DMS 273 treated with DMSO at 0.1 percent for 48 hours (cell line): ENCODE measurements at regions not wholly inside any gene's neighbourhood (a gene's known extent, or its start where the extent isn't known, plus 50 kb on each side); places are given as distances from the start of the nearest gene placed in this dataset.
"Not testable (repeated sequence)": the region's sequence is repeated elsewhere in the genome, so short reads cannot be mapped to it uniquely, and the experiment has no call there.

ENCODE experiments used
- DNase-seq: peaks from one replicate; lab custom pipeline; 2025; lab: John Stamatoyannopoulos, UW

GRCh38 chr10:42367532-42368230 lies 270.7 kb downstream of the ZNF33B start:
- peak; percentile 82 for DNase-seq

DNA sequence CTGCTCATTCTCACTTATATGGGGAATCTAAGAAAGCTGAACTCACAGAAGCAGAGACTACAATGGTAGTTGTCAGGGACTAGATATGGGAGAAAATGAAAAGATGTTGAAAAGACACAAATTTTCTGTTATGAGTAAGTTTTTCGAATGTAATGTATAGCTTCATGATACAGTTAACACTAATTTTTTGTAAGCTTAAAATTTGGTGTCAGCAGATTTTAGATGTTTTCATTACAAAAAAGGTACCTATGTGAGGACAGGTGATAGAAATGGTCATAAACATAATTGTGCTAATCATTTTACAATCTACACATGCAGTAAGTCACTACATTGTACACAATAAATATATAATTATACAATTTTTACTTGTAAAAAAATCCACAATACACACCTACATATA lies 286.6 kb downstream of the ZNF33B start:
- no peak for DNase-seq

DNA sequence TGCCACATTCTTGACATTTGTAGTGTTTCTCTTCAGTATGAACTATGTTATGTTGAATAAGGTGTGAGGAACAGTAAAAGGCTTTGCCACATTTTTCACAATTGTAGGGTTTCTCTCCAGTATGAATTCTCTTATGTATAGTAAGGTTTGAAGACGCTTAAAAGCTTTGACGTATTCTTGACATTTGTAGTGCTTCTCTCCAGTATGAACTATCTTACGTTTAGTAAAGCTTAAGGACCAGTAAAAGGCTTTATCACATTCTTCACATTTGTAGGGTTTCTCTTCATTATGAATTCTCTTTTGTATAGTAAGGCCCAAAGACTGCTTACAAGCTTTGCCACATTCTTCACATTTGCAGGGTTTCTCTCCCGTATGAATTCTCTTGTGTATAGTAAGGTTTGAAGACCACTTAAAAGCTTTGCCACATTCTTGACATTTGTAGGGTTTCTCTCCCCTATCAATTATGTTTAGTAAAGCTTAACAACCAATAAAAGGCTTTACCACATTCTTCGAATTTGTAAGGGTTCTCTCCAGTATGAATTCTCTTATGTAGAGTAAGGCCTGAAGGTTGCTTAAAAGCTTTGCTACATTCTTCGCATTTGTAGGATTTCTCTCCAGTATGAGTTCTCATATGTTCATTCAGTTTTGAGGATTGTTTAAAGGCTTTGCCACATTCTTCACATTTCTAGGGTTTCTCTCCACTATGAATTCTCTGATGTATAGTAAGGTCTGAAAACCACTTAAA lies 301.6 kb downstream of the ZNF33B start:
- not testable (repeated sequence) for DNase-seq

DNA sequence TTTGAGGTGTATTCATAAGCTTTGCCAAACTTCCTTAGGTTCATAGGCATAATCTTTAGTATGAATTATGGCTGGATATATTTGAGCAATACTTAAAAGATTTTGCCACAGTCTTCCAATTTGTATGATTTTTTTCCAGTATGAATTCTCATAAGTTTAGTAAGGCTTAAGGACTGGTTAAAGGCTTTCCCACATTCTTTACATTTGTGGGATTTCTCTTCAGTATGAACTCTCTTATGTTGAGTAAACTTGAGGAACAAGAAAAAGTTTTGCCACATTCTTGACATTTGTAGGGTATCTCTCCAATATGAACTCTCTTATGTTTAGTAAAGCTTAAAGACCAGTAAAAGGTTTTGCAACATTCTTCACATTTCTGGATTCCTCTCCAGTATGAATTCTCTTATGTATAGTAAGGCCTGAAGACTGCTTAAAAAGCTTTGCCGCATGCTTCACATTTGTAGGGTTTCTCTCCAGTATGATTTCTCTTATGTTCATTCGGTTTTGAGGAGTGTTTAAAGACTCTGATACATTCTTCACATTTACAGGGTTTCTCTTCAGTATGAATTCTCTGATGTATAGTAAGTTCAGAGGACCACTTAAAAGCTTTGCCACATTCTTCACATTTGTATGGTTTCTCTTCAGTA lies 302.6 kb downstream of the ZNF33B start:
- not testable (repeated sequence) for DNase-seq

DNA sequence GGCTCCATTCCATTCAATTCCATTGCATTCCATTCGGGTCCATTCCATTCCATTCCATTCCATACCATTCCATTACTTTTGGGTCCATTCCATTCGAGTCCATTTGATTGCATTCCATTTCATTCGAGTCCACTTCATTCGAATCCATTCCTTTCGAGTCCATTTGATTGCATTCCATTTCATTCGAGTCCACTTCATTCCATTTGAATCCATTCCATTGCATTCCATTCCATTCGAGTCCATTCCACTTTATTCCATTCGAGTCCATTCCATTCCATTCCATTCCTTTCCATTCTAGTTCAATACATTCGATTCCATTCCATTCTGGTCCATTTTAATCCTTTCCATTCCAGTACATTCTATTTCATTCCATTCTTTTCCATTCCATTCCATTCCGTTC lies 334.0 kb downstream of the ZNF33B start:
- no peak for DNase-seq

DNA sequence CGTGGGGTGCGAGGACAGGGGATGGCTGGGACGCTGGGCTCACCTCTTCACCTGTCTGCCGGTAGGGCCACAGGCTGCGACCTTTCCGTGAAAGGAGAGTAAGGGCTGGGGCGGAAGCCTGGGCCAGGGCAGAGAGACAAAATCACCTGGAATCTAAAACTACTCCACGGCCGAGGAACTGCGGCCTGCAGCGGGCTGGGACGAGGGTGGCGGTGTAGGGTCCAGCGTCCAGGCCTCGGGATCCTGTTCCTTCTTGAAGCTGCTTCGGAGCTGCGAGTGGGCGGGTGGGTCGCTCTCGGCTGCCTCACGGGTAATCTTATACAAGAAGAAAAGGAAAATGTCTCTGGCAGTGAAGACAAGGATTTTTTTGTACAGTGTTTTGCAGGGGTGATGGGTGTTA lies 356.5 kb downstream of the ZNF33B start:
- not testable (repeated sequence) for DNase-seq

DNA sequence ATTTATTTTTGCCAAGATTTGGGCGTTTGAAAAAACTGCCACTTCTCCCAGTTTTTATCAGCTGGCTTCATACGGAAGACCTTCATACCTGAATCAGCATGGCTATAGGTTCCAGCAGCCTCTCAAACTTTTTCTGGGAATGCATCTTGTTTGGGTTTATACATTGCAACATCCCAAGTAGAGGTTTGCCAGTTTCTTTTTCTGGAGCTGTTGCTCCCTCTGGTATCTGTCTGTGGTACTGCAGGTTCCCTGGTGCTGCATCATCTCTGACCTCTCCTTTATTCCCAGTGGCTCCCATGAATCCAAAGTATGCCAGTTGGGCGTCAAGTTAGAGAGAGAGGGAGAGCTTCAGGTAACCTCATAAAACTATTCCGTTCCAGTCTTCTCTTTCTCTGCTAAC lies 368.6 kb downstream of the ZNF33B start:
- DNase-seq = not testable (repeated sequence)

DNA sequence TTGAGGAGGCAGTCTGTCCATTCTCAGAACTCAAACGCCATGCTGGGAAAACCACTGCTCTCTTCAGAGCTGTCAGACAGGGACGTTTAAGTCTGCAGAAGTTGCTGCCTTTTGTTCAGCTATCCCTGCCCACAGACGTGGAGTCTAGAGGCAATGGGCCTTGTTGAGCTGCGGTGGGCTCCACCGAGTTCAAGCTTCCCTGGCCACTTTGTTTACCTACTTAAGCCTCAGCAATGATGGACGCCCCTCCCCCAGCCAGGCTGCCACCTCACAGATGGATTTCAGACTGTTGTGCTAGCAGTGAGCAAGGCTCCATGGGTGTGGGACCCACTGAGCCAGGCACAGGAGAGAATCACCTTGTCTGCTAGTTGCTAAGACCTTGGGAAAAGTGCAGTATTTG lies 375.1 kb downstream of the ZNF33B start:
- not testable (repeated sequence) for DNase-seq

DNA sequence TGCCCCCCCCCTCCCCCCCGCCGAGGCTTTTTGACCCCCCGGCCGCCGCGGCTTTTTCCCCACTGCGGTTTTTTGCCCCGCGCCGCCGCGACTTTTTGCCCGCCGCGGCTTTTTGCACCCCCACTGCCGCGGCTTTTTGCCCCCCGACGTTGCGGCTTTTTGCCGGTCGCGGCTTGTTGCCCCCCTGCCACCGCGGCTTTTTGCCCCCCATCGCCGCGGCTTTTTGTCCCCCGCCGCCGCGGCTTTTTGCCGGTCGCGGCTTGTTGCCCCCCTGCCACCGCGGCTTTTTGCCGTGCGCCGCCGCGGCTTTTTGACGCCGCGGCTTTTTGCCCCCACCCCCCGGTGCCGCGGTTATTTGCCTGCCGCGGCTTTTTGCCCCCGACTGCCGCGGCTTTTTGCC lies 395.4 kb downstream of the ZNF33B start:
- DNase-seq = not testable (repeated sequence)

DNA sequence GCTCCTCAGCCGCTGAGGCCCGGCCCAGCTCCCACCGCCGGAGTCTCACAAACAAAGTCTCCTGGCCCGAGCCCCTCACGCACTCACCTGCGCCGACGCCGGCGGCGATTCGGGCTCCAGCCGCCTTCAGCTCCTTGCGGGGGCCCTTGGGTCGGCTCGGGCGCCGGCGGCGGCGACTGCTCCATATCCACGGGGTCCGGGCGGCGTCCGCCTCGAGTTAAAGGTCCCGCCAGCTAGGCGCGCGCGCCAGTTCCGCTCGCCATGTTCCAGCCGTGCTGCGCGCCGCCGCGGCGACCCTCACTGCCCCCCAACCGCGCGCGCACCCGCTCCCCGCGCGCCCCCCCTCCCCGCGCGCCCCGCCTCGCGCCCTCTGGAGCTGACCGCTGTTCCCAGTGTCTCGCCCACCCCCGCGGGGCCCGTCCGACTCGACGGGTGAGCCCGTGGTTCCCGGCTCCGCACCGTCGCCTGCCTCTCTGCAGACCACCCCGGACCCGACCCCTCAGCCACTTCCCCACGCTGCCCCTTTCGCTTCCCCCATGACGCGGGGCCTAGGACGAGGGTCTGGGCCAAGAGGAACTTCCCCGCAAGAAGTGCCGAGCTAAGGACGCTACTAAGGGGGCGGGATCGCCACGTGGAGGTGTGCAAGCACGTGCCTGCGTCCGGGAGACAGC lies 396.1 kb downstream of the ZNF33B start:
- no peak for DNase-seq

DNA sequence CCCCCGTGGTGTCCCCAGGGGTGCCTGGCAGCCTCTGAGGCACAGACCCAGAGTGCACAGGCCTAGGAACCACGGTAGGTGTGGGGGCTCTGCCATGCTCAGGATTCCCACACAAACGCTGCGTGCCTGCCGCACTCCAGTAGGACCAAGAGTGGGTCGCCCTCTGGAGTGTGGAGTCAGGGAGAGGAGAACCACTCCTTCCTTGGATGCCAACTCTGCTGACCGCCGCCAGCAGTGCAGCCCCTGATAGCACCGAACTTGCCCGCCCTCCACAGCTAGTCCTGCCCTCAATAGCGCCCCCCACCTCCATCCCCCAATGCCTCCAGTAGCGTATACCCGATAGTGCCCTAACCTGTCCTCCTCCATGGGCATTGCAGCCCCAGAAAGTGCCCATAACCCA lies 402.0 kb downstream of the ZNF33B start:
- not testable (repeated sequence) for DNase-seq

DNA sequence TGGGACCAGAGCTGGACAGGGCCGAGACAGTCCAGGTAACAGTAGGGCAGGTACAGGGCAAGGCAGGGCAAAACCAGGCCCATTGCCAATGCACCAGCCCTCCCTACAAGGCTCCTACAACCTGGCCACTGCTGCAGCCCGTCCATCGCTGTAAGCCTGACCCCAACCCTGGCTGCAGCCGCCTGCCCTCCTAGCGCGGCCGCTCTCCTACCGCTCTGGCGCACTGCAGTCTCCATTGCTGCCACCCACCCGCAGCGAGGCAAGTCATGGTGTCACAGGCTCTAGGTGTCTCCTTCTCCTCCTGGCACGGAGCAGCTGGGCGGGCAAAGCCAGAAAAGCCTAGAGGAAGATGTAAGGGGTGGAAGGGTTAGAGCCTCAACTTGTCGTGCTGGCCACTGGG lies 402.6 kb downstream of the ZNF33B start:
- DNase-seq = not testable (repeated sequence)

GRCh38 chr10:42235241-42235640 lies 403.1 kb downstream of the ZNF33B start:
- not testable (repeated sequence) for DNase-seq

DNA sequence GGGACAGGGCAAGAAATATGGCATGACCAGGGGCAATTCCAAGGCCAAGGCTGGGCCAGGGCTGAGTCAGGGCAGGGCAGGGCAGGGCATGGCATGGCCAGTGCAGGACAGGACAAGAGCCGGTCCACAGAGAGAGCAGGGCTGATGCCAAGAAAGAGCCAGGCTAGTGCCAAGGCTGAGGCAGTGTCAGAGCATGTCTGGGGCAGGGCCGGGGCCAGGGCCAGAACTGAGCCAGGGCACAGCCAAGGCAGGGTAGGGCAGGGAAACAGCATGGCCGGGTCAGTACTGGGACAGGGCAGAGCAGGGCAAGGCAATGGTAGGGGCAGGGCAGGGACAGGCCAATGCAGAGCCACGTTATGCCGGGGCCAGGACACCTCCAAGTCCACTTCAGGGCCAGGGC lies 403.9 kb downstream of the ZNF33B start:
- not testable (repeated sequence) for DNase-seq

DNA sequence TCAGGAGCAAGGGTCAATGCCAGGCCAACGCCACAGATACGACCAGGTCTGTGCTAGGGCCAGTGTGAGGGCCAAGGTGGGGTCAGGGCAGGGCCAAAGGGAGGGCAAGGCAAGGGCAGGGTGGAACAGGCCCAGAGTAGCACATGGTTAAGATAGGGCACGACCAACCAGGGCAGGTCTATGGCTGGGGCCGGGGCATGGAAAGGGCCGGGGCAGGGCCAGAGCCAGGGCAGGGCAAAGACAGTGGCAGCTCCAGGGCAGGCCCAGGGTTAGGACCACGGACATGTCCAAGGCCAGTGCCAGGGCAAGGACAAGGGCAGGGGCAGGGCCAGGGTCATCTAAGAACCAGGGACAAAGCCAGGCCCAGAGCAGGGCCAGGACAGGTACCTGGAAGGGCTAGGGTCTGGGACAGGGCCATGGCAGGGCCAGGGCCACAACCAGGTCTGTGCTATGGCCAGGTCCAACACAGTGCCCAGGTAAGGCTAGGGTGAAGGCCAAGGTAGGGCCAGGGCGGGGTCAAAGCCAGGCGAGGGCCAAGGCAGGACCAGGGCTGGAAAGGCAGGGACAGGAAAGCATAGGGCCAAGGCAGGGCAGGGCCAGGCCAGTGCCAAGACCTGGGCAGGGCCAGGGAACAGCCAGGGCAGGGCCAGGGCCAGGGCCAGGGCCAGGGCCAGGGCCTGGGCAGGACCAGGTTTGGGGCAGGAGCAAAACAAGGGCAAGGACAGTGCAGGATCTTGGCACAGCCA lies 404.7 kb downstream of the ZNF33B start:
- not testable (repeated sequence) for DNase-seq

DNA sequence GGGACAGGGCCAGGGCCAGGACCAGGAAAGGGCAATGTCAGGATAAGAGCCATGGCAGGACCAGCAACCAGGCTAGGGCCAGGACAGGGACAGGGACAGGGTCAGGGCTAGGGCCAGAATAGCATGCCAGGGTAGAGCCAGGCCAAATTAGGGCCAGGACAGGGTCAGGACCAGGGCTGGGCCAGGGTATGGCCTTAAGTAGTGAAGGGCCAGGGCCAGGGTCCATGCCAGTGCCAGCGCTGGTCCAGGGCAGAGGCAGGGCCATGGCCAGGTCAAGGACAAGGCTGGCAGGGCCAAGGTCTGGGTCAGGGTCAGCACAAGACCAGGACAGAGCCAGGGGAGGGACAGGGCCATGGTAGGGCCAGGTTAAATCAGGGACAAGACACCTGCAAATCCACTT lies 405.4 kb downstream of the ZNF33B start:
- not testable (repeated sequence) for DNase-seq

GRCh38 chr10:42230812-42231211 lies 407.6 kb downstream of the ZNF33B start:
- not testable (repeated sequence) for DNase-seq

DNA sequence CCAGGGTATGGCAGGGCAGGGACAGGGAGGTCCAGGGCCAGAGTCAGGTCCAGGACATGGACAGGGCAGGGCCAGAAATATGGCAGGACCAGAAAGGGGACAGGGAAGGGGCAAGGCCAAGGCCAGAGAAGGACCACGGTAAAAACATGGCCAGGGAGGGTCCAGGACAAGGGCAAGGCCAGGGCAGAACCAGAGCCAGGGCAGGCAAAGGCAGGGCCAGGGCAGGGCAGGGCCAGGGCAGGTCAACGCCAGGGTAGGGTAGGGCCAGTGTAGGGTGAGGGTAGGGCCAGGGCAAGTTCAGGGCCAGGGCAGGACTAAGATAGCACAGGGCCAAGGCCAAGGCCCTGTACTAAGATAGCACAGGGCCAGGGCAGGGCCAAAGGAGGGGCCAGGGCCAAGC lies 408.3 kb downstream of the ZNF33B start:
- not testable (repeated sequence) for DNase-seq

- not testable (repeated sequence) for DNase-seq
Observed at GRCh38 chr10:42227859-42228258, 410.5 kb downstream of the ZNF33B start.

GRCh38 chr10:42193588-42193987 lies 444.8 kb downstream of the ZNF33B start:
- not testable (repeated sequence) for DNase-seq

- DNase-seq = not testable (repeated sequence)
Observed at GRCh38 chr10:42192450-42192849, 445.9 kb downstream of the ZNF33B start.
